ENCODE measurements at regions not wholly inside any gene's neighbourhood (a gene's known extent, or its start where the extent isn't known, plus 50 kb on each side); places are given as distances from the start of the nearest gene placed in this dataset.

GRCh38 chr3:72313308-72313707 is 528.4 kb upstream of the PROK2 start:
- TF ChIP-seq CTCF (IDR thresholded peaks at IDR 0.05 in 4 of 5, conservative IDR thresholded peaks at IDR 0.05 in 1 of 5) (no peak), POLR2A (IDR thresholded peaks at IDR 0.05) (no peak)

Data from gastrocnemius medialis (tissue), 4 donors.